CD8-positive, alpha-beta memory T cell (primary cell): ENCODE measurements at regions not wholly inside any gene's neighbourhood (a gene's known extent, or its start where the extent isn't known, plus 50 kb on each side); places are given as distances from the start of the nearest gene placed in this dataset.

Experiments
- CTCF ChIA-PET: fragments of 350-600 bp; sonication (Branson Sonifier 250); formaldehyde crosslinking; loops from one replicate; lab custom pipeline; 2021; ENCODE audit warnings: antibody characterized with exemption; lab: Charles Lee
- POLR2A ChIA-PET: fragments of 350-600 bp; sonication (Branson Sonifier 250); formaldehyde crosslinking; loops from one replicate; lab custom pipeline; 2021; ENCODE audit warnings: antibody characterized with exemption; lab: Charles Lee
- DNase-seq, 5 donors: peaks; one replicate each; pipeline versions ENCODE4 v3.0.0 to v3.0.0-alpha.2; 2020 to 2022; ENCODE audit warnings: mixed read lengths in 1 of 5
- H3K27ac ChIP-seq: one replicate; pipeline ENCODE4 v1.7.0; 2013; ENCODE audit warnings: low read depth, mild to moderate bottlenecking, low read length, moderate library complexity
- H3K27me3 ChIP-seq: 2 replicates; pipeline ENCODE4 v1.7.0; 2013; ENCODE audit warnings: low read length, mild to moderate bottlenecking; ENCODE audit not compliant: insufficient read depth, poor library complexity, severe bottlenecking
- H3K36me3 ChIP-seq: 2 replicates; pipeline ENCODE4 v1.7.0; 2013; ENCODE audit warnings: mild to moderate bottlenecking, low read length, moderate library complexity; ENCODE audit not compliant: insufficient read depth
- H3K4me1 ChIP-seq: 2 replicates; pipeline ENCODE4 v1.7.0; 2013; ENCODE audit warnings: mild to moderate bottlenecking, low read length, moderate library complexity; ENCODE audit not compliant: insufficient read depth
- H3K4me3 ChIP-seq: 2 replicates; pipeline ENCODE4 v1.7.0; 2013; ENCODE audit warnings: mild to moderate bottlenecking, low read length
- H3K9me3 ChIP-seq: 2 replicates; pipeline ENCODE4 v1.7.0; 2013; ENCODE audit warnings: mild to moderate bottlenecking, low read length
- H3K27ac Mint-ChIP-seq, 8 donors: one replicate each; pipeline ENCODE4 v1.8.0; 2020 to 2021; ENCODE audit warnings: mixed read lengths in 8 of 8, mild to moderate bottlenecking in 6 of 8, inconsistent platforms in 3 of 8, moderate library complexity in 3 of 8
- H3K27me3 Mint-ChIP-seq, 2 donors: one replicate each; pipeline ENCODE4 v1.8.0; 2020 to 2021; ENCODE audit warnings: mixed read lengths in 2 of 2, mild to moderate bottlenecking in 1 of 2, moderate library complexity in 1 of 2
- H3K36me3 Mint-ChIP-seq, 3 donors: one replicate each; pipeline ENCODE4 v1.8.0; 2020 to 2021; ENCODE audit warnings: mixed read lengths in 3 of 3, inconsistent platforms in 1 of 3, mild to moderate bottlenecking in 1 of 3
- H3K4me1 Mint-ChIP-seq, 3 donors: one replicate each; pipeline ENCODE4 v1.8.0; 2020 to 2021; ENCODE audit warnings: mixed read lengths in 3 of 3, inconsistent platforms in 1 of 3, mild to moderate bottlenecking in 1 of 3
- H3K4me3 Mint-ChIP-seq, 7 donors: one replicate each; pipeline ENCODE4 v1.8.0; 2020 to 2021; ENCODE audit warnings: mixed read lengths in 7 of 7, mild to moderate bottlenecking in 6 of 7, moderate library complexity in 4 of 7, inconsistent platforms in 2 of 7
- H3K9me3 Mint-ChIP-seq, 5 donors: one replicate each; pipeline ENCODE4 v1.8.0; 2020 to 2022; ENCODE audit warnings: mixed read lengths in 5 of 5, mild to moderate bottlenecking in 3 of 5, moderate library complexity in 2 of 5, inconsistent platforms in 1 of 5

GRCh38 chr6:12456343-12456742 is 166.2 kb downstream of the EDN1 start:
- H3K27ac Mint-ChIP-seq, result no peak overlapping the region
- H3K36me3 Mint-ChIP-seq, result no peaks in the 10 kb centered on the region
- POLR2A ChIA-PET, result no interaction called here
- peaks cover 9 to 20% (median 14%) of the 10 kb centered on the region in 5 donors for H3K9me3 Mint-ChIP-seq
- H3K36me3 ChIP-seq, result no peaks in the 10 kb centered on the region
- no peaks in the 10 kb centered on the region for H3K4me1 ChIP-seq
- no peak overlapping the region for H3K4me3 Mint-ChIP-seq
- H3K9me3 ChIP-seq, result no peaks in the 10 kb centered on the region
- CTCF ChIA-PET, result no interaction called here
- DNase-seq, result no peak
- peaks cover 0 to 4% of the 10 kb centered on the region in 2 donors for H3K27me3 Mint-ChIP-seq
- no peaks in the 10 kb centered on the region for H3K27me3 ChIP-seq
- H3K4me3 ChIP-seq, result no peak overlapping the region
- no peak overlapping the region for H3K27ac ChIP-seq
- no peaks in the 10 kb centered on the region for H3K4me1 Mint-ChIP-seq

DNA sequence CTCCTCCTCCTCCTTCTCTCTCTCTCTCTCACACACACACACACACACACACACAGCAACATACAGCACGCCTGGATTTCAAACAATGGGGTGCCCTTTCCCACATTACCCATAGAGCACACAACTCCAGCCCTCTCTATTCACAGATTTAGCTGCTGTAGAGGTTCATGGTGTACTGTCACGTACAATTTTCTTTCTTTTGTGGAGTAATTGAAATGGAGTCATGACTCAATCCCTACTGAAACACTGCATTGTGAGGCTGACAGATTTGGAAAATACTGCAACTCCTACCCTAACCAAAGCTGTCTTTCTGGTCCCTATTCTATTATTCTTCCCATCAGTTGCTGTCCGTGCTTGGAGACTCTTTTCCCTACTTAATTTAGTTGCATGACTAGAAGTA is 166.9 kb downstream of the EDN1 start:
- Histone ChIP-seq H3K27ac (no peak overlapping the region), H3K4me3 (no peak overlapping the region), H3K36me3 (no peaks in the 10 kb centered on the region), H3K9me3 (no peaks in the 10 kb centered on the region), H3K4me1 (no peaks in the 10 kb centered on the region), H3K27me3 (no peaks in the 10 kb centered on the region)
- H3K36me3 Mint-ChIP-seq, result no peaks in the 10 kb centered on the region
- peaks cover 9 to 15% (median 13%) of the 10 kb centered on the region in 5 donors for H3K9me3 Mint-ChIP-seq
- peaks cover 2 to 4% of the 10 kb centered on the region in 2 donors for H3K27me3 Mint-ChIP-seq
- no peak overlapping the region for H3K27ac Mint-ChIP-seq
- no peaks in the 10 kb centered on the region for H3K4me1 Mint-ChIP-seq
- POLR2A ChIA-PET, result no interaction called here
- H3K4me3 Mint-ChIP-seq, result no peak overlapping the region
- DNase-seq, result no peak
- CTCF ChIA-PET, result no interaction called here

DNA sequence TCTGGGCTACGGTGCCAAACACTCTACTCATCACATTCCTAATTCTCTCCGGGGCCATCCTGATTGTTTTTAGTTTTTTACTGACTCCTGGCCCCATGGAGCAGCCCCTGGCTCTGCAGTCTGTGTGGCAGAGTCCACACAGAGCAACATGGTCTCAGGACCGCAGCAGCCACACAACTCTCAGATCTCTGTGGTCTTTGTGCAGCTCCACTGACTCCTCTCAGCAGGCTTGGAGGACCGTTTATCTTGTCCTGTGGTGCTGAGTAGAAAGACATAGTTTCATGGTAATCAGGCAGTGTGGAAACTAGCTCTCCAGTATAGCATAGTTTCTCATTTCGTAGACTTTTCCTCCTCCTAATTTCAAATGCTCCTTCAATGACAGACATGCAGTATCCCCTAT is 168.4 kb downstream of the EDN1 start:
- no peaks in the 10 kb centered on the region for H3K9me3 ChIP-seq
- no peak overlapping the region for H3K4me3 Mint-ChIP-seq
- no peaks in the 10 kb centered on the region for H3K27me3 ChIP-seq
- no peaks in the 10 kb centered on the region for H3K36me3 ChIP-seq
- H3K4me1 ChIP-seq, result no peaks in the 10 kb centered on the region
- H3K27me3 Mint-ChIP-seq, result peaks cover 2 to 6% of the 10 kb centered on the region in 2 donors
- no peak for DNase-seq
- no peaks in the 10 kb centered on the region for H3K4me1 Mint-ChIP-seq
- ChIA-PET CTCF (no interaction called here), POLR2A (no interaction called here)
- no peak overlapping the region for H3K27ac Mint-ChIP-seq
- H3K9me3 Mint-ChIP-seq, result peaks cover 5 to 9% (median 6%) of the 10 kb centered on the region in 5 donors
- H3K36me3 Mint-ChIP-seq, result no peaks in the 10 kb centered on the region
- no peak overlapping the region for H3K4me3 ChIP-seq
- no peak overlapping the region for H3K27ac ChIP-seq

DNA sequence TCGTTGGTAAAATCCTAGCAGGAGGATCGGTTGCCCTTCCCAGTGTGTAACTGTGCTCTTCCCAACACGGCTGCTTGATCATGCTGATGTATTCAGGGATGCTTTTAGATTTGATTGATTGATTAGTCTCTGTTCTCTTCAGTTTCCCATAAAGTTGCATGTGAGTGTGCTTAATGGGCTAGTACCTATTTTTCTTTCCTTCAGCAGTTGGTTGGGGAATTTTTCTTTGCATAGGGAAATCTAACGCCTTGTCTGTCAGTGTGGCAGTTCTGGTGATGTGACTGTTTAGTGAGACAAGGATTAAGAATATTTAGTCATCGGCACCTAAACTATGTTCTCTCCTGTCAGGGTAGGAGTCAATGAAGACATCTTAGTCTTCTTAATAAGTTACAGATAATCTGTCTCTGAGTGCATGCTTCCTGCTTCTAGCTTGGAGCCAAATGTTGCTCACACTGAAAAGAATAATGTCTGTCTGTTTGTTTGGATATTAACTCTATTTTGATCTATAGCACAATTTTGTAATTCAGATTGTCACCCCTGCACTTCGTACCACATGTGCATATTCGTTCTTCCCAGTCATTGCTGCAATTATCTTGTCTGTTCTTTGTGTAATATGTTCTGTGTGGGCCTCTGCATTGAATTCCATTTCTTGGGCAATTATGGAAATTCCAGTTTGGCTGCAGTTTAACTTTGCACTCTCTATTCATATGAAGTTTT is 169.9 kb downstream of the EDN1 start:
- Mint-ChIP-seq H3K4me1 (no peaks in the 10 kb centered on the region), H3K27me3 (peaks cover 2 to 7% of the 10 kb centered on the region in 2 donors), H3K27ac (no peak overlapping the region), H3K9me3 (peaks cover 0 to 7% (median 3%) of the 10 kb centered on the region in 5 donors), H3K4me3 (no peak overlapping the region), H3K36me3 (no peaks in the 10 kb centered on the region)
- no peaks in the 10 kb centered on the region for H3K4me1 ChIP-seq
- no peak overlapping the region for H3K4me3 ChIP-seq
- H3K36me3 ChIP-seq, result no peaks in the 10 kb centered on the region
- H3K9me3 ChIP-seq, result no peaks in the 10 kb centered on the region
- DNase-seq, result no peak
- no peaks in the 10 kb centered on the region for H3K27me3 ChIP-seq
- H3K27ac ChIP-seq, result no peak overlapping the region
- POLR2A ChIA-PET, result no interaction called here
- CTCF ChIA-PET, result no interaction called here

- H3K4me1 ChIP-seq, result no peaks in the 10 kb centered on the region
- Mint-ChIP-seq H3K4me1 (no peaks in the 10 kb centered on the region), H3K9me3 (peaks cover 0 to 7% (median 3%) of the 10 kb centered on the region in 5 donors), H3K27me3 (peaks cover 3 to 4% of the 10 kb centered on the region in 2 donors), H3K36me3 (no peaks in the 10 kb centered on the region), H3K27ac (no peak overlapping the region), H3K4me3 (no peak overlapping the region)
- H3K9me3 ChIP-seq, result no peaks in the 10 kb centered on the region
- DNase-seq, result no peak
- no peak overlapping the region for H3K4me3 ChIP-seq
- no peaks in the 10 kb centered on the region for H3K36me3 ChIP-seq
- ChIA-PET CTCF (no interaction called here), POLR2A (no interaction called here)
- H3K27me3 ChIP-seq, result no peaks in the 10 kb centered on the region
- H3K27ac ChIP-seq, result no peak overlapping the region
Measured at GRCh38 chr6:12467706-12468670, 177.8 kb downstream of the EDN1 start.

DNA sequence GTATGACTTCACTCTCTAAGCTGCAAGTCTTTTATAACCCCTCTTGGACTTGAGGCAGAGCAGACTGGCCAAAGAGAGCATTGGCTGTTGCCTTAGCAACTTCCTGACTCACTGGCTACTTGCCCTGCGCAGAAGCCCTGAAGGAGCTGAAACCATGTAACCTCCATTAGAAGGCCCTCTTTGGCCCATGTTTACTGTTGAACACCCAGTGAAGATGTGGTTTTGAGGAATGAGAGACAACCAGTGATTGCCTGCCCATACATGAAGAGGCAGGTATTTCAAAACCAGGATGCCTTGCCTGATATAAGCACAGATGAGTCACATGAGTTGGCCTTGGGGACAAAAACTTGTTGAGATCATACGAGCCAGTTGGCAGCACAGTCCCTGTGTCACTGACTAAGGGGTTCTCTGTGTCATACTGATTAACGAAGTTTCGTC is 182.5 kb downstream of the EDN1 start:
- H3K27me3 Mint-ChIP-seq, result peaks cover 0 to 4% of the 10 kb centered on the region in 2 donors
- peaks cover 0 to 2% (median 0%) of the 10 kb centered on the region in 5 donors for H3K9me3 Mint-ChIP-seq
- DNase-seq, result no peak
- Histone ChIP-seq H3K9me3 (no peaks in the 10 kb centered on the region), H3K36me3 (no peaks in the 10 kb centered on the region), H3K27me3 (no peaks in the 10 kb centered on the region), H3K27ac (no peak overlapping the region), H3K4me3 (no peak overlapping the region), H3K4me1 (no peaks in the 10 kb centered on the region)
- no peaks in the 10 kb centered on the region for H3K4me1 Mint-ChIP-seq
- no peak overlapping the region for H3K4me3 Mint-ChIP-seq
- CTCF ChIA-PET, result no interaction called here
- H3K36me3 Mint-ChIP-seq, result no peaks in the 10 kb centered on the region
- peak overlapping the region in 1 of 8 donors; percentile 26 for H3K27ac Mint-ChIP-seq
- POLR2A ChIA-PET, result no interaction called here

DNA sequence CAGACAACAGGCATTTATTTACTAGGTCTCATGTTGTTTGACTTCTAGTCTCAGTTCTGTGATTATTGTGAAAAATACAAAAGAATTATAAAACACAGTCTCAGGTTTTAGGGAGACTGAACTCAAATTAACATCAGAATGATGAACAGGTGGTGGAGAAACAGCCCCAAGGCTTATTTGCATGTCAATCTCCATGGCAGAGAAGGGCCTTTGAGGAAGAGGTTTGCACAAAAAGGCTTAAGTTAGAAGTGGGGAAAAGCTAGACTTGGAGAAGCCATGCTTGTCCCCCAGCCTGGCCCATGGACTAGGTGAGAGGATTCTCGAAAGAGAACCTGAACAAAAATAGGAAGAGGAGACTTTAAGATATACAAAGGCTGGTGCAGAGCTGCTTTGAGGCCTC is 183.3 kb downstream of the EDN1 start:
- Histone ChIP-seq H3K36me3 (no peaks in the 10 kb centered on the region), H3K27me3 (no peaks in the 10 kb centered on the region), H3K4me3 (no peak overlapping the region), H3K4me1 (no peaks in the 10 kb centered on the region), H3K27ac (no peak overlapping the region), H3K9me3 (no peaks in the 10 kb centered on the region)
- Mint-ChIP-seq H3K4me1 (no peaks in the 10 kb centered on the region), H3K9me3 (peaks cover 0 to 2% (median 0%) of the 10 kb centered on the region in 5 donors), H3K4me3 (no peak overlapping the region), H3K27ac (no peak overlapping the region), H3K36me3 (no peaks in the 10 kb centered on the region), H3K27me3 (peaks cover 0 to 4% of the 10 kb centered on the region in 2 donors)
- POLR2A ChIA-PET, result no interaction called here
- CTCF ChIA-PET, result no interaction called here
- DNase-seq, result no peak
